OCI-LY7 (cell line): ENCODE measurements at regions not wholly inside any gene's neighbourhood (a gene's known extent, or its start where the extent isn't known, plus 50 kb on each side); places are given as distances from the start of the nearest gene placed in this dataset.

Experiments
- EZH2phosphoT487 ChIP-seq: fragments of 200-600 bp; sonication (generic); IDR thresholded peaks from 2 replicates; pipeline ENCODE4 v1.6.1; 2018; ENCODE audit warnings: low read depth, borderline replicate concordance, mild to moderate bottlenecking, mixed run types, antibody characterized with exemption, low read length, moderate library complexity, mixed read lengths
- TF ChIP-seq, protein P1 (sequence below): fragments of 200-600 bp; sonication (generic); conservative IDR thresholded peaks from 2 replicates; pipeline ENCODE4 v1.5.1; 2014; ENCODE audit warnings: mild to moderate bottlenecking, antibody characterized with exemption, low read length, moderate library complexity, mixed read lengths

DNA sequence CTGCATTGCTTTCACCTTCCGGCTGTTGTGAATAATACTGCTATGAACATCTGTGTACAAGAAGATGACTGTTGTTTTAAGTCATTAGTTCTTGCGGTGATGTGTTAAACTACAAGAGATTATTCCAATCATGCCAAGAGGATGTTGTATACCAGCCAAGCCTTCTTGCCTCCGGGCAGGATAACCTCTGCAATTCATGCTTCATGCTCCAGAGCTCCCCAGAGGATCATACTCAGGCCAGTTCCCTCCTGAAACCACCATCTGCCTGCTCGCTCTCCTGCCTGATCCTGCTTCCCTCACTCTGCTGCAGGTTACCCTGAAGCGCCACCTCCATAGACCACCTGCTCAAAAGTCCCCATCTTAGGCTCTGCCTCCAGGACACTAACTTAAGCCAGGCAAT lies 187.1 kb upstream of the PROK2 start:
- TF ChIP-seq, protein P1, sequence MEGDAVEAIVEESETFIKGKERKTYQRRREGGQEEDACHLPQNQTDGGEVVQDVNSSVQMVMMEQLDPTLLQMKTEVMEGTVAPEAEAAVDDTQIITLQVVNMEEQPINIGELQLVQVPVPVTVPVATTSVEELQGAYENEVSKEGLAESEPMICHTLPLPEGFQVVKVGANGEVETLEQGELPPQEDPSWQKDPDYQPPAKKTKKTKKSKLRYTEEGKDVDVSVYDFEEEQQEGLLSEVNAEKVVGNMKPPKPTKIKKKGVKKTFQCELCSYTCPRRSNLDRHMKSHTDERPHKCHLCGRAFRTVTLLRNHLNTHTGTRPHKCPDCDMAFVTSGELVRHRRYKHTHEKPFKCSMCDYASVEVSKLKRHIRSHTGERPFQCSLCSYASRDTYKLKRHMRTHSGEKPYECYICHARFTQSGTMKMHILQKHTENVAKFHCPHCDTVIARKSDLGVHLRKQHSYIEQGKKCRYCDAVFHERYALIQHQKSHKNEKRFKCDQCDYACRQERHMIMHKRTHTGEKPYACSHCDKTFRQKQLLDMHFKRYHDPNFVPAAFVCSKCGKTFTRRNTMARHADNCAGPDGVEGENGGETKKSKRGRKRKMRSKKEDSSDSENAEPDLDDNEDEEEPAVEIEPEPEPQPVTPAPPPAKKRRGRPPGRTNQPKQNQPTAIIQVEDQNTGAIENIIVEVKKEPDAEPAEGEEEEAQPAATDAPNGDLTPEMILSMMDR: no peak
- TF ChIP-seq EZH2phosphoT487: no peak
